GM21381 (cell line): ENCODE measurements at regions not wholly inside any gene's neighbourhood (a gene's known extent, or its start where the extent isn't known, plus 50 kb on each side); places are given as distances from the start of the nearest gene placed in this dataset.

ENCODE experiments used
- ATAC-seq: cut with Tn5 transposase; IDR thresholded peaks from one replicate; pipeline ENCODE4 v1.9.1; 2021; ENCODE audit warnings: mild to moderate bottlenecking, moderate library complexity; ENCODE audit not compliant: unreplicated experiment

- ATAC-seq = no peak
These were observed 172.8 kb downstream of the PTGER3 start for GRCh38 chr1:70874818-70875217.

DNA sequence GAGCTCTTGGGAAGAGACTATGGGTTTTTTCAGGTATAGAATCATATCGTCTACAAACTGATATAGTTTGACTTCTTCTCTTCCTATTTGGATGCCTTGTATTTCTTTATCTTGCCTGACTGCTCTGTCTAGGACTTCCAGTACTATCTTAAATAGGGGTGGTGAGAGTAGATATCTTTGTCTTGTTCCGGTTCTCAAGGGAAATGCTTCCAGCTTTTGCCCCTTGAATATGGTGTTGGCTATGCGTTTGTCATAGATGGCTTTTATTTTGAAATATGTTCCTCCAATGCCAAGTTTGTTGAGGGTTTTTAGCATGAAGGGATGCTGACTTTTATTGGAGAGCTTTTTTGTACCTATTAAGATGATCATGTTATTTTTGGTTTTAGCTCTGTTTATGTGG lies 170.3 kb downstream of the PTGER3 start:
- ATAC-seq = no peak

DNA sequence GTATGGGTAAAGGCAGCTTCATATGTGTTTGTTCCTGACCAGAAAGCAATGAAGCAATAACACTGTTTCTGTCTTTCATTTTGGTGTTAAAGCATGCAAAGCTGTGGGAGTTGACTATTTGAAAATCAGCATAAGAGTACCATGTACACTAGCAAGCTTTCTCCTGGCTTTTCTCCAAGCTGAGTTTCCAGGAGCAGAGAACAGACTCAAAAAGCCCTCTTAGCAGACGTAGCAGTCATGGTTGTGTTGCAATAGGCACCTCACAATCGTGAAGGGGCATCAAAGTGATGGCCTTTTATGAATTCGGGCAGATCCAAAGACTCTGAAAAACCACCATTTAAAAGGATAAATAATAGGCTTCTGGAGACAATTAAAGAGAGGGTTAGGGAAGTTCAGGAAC lies 159.7 kb downstream of the PTGER3 start:
- no peak for ATAC-seq

GRCh38 chr1:70888722-70889121 lies 158.9 kb downstream of the PTGER3 start:
- no peak for ATAC-seq

DNA sequence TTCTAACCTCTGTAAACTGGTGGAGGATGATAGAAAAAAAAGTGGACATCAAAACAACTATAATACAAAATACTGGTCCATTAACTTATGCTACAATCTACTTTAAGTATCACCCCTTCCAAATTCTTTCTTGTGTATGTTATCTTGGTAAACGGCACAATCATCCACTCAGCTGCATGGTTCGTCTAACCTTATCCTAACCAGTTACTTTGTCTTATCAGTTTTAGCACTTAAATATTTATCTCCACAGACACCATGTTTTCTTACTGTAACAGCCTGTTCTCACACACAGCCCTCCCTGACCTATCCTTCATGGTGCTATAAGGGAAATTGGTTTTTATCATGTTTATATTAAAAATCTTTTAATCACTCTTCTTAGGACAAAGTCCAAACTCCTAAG lies 157.2 kb downstream of the PTGER3 start:
- ATAC-seq = no peak

DNA sequence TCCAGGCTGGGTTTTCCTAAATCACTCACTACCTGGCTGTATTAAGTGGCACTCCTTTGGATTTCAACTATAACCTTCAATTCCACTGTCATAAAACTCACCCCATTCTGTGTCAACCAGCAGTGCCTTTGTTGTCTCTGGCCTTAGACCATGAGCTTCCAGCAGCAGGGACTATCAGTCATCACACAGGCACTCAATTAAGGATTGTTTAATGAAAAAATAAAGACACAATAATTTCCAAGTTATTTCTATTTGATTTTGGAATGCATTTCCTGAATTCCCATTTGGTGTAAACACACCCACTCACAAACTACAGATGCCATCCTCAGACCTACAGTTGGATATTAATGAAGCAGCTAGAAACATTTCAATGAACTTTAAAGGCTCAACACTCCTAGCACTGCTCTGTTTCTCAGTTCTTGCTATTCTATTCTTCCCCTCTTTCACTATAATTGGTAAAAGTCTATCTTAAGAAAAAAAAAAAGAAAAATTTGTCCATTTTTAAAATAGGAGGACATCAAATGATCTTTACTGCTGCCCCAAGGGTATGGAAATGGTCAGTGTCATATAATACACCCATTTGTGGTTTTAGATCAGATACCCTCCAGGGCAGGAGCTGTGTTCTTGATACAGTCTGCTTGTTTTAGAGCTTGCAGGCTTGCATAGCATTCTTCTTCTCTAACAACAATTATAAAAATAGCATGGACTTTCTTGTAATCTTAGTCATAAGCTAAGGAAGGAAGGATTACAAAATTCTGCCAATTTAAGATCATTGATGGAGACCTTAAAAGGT lies 156.4 kb downstream of the PTGER3 start:
- no peak for ATAC-seq

- ATAC-seq = no peak
These were observed 155.5 kb downstream of the PTGER3 start for GRCh38 chr1:70892140-70892539.

GRCh38 chr1:70892930-70893329 lies 154.7 kb downstream of the PTGER3 start:
- no peak for ATAC-seq

GRCh38 chr1:70893381-70893780 lies 154.2 kb downstream of the PTGER3 start:
- no peak for ATAC-seq

GRCh38 chr1:70895531-70895930 lies 152.1 kb downstream of the PTGER3 start:
- no peak for ATAC-seq

- no peak for ATAC-seq
These were observed 151.4 kb downstream of the PTGER3 start for GRCh38 chr1:70896224-70896623.

- no peak for ATAC-seq
These were observed 150.3 kb downstream of the PTGER3 start for GRCh38 chr1:70897273-70897672.

DNA sequence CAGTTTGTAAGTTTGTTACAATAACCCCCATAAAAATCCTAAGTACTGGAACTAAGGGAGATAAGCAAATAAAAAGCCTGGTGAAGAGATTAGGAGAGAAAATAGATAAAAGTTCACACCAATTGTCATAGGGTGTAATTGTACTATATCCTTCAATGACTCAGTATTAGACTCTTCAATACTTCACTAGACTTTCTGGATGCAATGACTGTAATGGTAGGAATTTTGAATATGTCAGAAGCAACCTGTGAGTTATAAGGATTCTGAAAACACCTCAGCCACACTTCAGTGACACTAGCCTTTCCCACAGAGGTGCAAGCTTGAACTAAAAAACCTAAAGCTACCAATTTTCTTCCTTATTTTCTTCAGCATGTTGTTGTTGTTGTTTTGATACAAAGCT lies 147.9 kb downstream of the PTGER3 start:
- ATAC-seq = no peak

- ATAC-seq = no peak
These were observed 145.4 kb downstream of the PTGER3 start for GRCh38 chr1:70902211-70902610.

DNA sequence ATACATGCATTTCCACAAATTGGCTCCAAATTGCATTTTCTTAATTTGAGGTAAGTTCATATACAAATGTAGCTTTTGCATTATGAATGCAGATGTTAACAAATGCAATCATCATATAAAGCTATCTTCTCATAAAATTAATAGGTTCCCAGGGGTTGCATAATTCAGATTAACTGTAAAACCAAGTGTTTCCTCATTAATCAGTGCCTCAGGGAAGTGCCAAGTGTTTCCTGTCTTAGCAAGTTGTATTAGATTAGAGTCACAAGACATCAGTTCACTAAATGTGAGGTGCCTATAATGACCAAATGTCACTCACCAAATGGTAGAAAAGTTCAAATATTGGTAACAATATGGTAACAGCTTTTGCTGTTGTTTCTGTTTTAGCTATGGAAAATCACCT lies 140.8 kb downstream of the PTGER3 start:
- no peak for ATAC-seq

- ATAC-seq = no peak
These were observed 139.9 kb downstream of the PTGER3 start for GRCh38 chr1:70907563-70908310.

DNA sequence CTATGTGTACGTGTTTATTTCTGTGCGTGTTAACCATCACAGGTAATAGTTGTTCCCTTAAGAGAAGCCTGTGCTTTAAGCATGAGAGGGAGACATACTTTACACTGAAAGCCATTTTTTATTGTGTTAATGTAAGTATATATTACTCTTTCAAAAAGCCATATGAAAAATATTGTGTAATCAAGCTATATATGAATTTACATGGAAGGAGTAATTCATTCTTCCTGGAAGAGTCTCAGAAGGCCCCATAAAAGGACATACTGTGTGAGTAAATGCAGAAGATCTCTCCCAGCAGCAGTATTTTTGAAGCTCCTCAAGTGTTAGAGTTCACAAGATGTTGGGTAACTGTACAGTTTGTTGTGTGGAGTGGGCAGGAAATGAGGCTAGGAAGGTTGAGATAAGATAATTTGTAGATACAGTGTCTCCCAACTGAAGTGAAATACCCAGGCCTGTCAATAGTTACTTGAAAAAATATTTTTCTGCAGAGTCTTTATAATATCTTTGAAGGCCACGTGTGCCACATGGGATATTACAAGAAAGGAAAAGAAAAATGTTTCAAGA lies 138.3 kb downstream of the PTGER3 start:
- ATAC-seq = no peak

DNA sequence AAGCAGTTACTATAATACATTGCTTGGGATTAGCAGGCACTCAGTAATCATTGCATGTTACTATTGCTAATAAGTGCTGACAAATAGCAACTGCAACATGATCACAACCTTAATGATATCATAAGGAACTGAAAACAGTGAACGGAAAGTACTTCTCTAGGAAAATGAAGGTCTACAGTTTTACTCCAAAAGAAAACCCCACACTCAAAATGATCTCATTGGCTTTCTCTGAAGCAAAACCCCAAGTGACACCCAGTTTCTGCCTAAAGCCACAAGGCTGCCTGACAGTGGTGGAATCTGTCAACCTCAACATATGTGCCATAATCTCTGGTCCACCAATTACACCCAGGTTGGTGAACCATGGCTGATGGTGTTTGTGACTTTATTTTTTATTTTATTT lies 137.6 kb downstream of the PTGER3 start:
- no peak for ATAC-seq

DNA sequence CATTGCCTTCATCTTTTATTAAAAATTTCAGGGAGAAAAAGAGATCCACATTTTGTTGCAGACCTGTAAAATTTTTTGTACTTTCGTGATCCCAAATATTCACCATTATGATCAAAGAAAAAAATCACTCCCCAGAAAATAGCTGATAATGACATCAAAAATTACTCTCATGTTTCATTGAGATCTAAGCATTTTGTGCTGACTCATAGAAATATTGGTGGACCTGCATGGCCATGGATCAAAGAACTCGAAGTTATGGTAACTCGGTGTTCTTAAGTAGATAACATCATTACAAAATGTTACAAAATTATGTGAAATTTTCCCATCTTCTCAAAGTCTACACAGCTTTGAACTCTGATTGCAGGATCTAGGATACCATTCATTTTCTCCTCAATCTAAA lies 135.8 kb downstream of the PTGER3 start:
- ATAC-seq = no peak

GRCh38 chr1:70914224-70914623 lies 133.4 kb downstream of the PTGER3 start:
- ATAC-seq = no peak

- ATAC-seq = no peak
These were observed 132.2 kb downstream of the PTGER3 start for GRCh38 chr1:70915258-70916033.
